CD4-positive, CD25-positive, alpha-beta regulatory T cell (primary cell): ENCODE measurements at regions not wholly inside any gene's neighbourhood (a gene's known extent, or its start where the extent isn't known, plus 50 kb on each side); places are given as distances from the start of the nearest gene placed in this dataset.

Source experiments
- ATAC-seq, 2 donors: fragments of 150-1000 bp; cut with Tn5 transposase; one replicate each; pipeline ENCODE4 v1.10.0; 2021; ENCODE audit warnings: low read depth in 2 of 2, moderate number of reproducible peaks in 2 of 2, moderate library complexity in 1 of 2
- DNase-seq, 3 donors: peaks; one replicate each; pipeline versions ENCODE4 v3.0.0 to v3.0.0-alpha.2; 2012 to 2022; ENCODE audit warnings: mixed read lengths in 1 of 3
- H3K27ac ChIP-seq: one replicate; pipeline ENCODE4 v1.7.0; 2013; ENCODE audit warnings: mild to moderate bottlenecking, low read length; ENCODE audit not compliant: insufficient read depth, poor library complexity, severe bottlenecking
- H3K27me3 ChIP-seq: one replicate; pipeline ENCODE4 v1.7.0; 2013; ENCODE audit warnings: low read length; ENCODE audit not compliant: control insufficient read depth, insufficient read depth
- H3K36me3 ChIP-seq: one replicate; pipeline ENCODE4 v1.7.0; 2013; ENCODE audit warnings: mild to moderate bottlenecking, low read length, moderate library complexity; ENCODE audit not compliant: control insufficient read depth, insufficient read depth
- H3K4me1 ChIP-seq: 2 replicates; pipeline ENCODE4 v1.7.0; 2013; ENCODE audit warnings: mild to moderate bottlenecking, low read length; ENCODE audit not compliant: insufficient read depth, control insufficient read depth, poor library complexity, severe bottlenecking
- H3K4me3 ChIP-seq: one replicate; pipeline ENCODE4 v1.7.0; 2013; ENCODE audit warnings: low read depth, mild to moderate bottlenecking, low read length, moderate library complexity
- H3K9me3 ChIP-seq, 2 experiments: 1 replicate in 1 of 2; 2 replicates in 1 of 2; pipeline ENCODE4 v1.7.0; 2013; ENCODE audit warnings: low read length in 2 of 2, mild to moderate bottlenecking in 1 of 2, moderate library complexity in 1 of 2; ENCODE audit not compliant: control insufficient read depth in 2 of 2
- H3K27ac Mint-ChIP-seq, 3 donors: one replicate each; pipeline ENCODE4 v1.8.0; 2020 to 2022; ENCODE audit warnings: mild to moderate bottlenecking in 3 of 3, mixed read lengths in 3 of 3, moderate library complexity in 2 of 3
- H3K27me3 Mint-ChIP-seq: one replicate; pipeline ENCODE4 v1.8.0; 2022; ENCODE audit warnings: mild to moderate bottlenecking, mixed read lengths
- H3K36me3 Mint-ChIP-seq: one replicate; pipeline ENCODE4 v1.8.0; 2020; ENCODE audit warnings: mixed read lengths
- H3K4me1 Mint-ChIP-seq, 4 donors: one replicate each; pipeline ENCODE4 v1.8.0; 2020 to 2022; ENCODE audit warnings: mixed read lengths in 4 of 4, mild to moderate bottlenecking in 1 of 4
- H3K4me3 Mint-ChIP-seq, 4 donors: one replicate each; pipeline ENCODE4 v1.8.0; 2020 to 2022; ENCODE audit warnings: mild to moderate bottlenecking in 4 of 4, mixed read lengths in 4 of 4, moderate library complexity in 3 of 4
- H3K9me3 Mint-ChIP-seq, 7 donors: one replicate each; pipeline ENCODE4 v1.8.0; 2020 to 2022; ENCODE audit warnings: mixed read lengths in 7 of 7, mild to moderate bottlenecking in 3 of 7, moderate library complexity in 2 of 7

GRCh38 chr11:27865105-27865504, 164.8 kb upstream of the BDNF start:
- no peak overlapping the region for H3K4me3 ChIP-seq
- H3K36me3 ChIP-seq, result no peaks in the 10 kb centered on the region
- DNase-seq, result no peak
- H3K27me3 ChIP-seq, result no peaks in the 10 kb centered on the region
- no peak for ATAC-seq
- H3K4me1 ChIP-seq, result no peaks in the 10 kb centered on the region
- H3K27ac ChIP-seq, result no peak overlapping the region
- H3K9me3 ChIP-seq, result no peaks in the 10 kb centered on the region
- Mint-ChIP-seq H3K27ac (no peak overlapping the region), H3K4me1 (no peaks in the 10 kb centered on the region), H3K4me3 (no peak overlapping the region), H3K36me3 (no peaks in the 10 kb centered on the region), H3K27me3 (no peaks in the 10 kb centered on the region), H3K9me3 (peaks cover 0 to 5% (median 2%) of the 10 kb centered on the region in 7 donors)

DNA sequence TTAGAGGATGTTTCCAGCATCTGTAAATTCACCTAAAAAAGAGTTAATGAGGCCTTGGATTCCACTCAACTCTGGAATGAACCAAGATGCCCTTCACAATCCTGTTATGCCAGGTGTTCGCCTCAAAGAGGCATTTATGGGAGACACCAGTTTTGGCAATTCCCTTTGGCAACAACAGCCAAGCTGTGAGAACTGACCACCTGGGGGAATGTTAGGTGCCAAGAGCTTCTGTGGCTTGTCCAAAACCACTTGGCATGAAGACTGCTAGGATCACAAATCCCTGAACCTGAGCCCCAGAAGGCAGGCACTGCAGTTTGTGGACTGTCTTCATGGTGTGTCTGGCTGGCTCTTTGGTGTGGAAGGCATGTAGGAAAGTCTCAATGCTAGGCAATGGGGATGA, 164.4 kb upstream of the BDNF start:
- H3K9me3 Mint-ChIP-seq, result peaks cover 0 to 6% (median 2%) of the 10 kb centered on the region in 7 donors
- H3K36me3 Mint-ChIP-seq, result no peaks in the 10 kb centered on the region
- Histone ChIP-seq H3K27me3 (no peaks in the 10 kb centered on the region), H3K9me3 (no peaks in the 10 kb centered on the region), H3K36me3 (no peaks in the 10 kb centered on the region), H3K4me1 (no peaks in the 10 kb centered on the region), H3K27ac (no peak overlapping the region), H3K4me3 (no peak overlapping the region)
- no peak for ATAC-seq
- no peak overlapping the region for H3K27ac Mint-ChIP-seq
- no peak for DNase-seq
- no peak overlapping the region for H3K4me3 Mint-ChIP-seq
- H3K27me3 Mint-ChIP-seq, result no peaks in the 10 kb centered on the region
- no peaks in the 10 kb centered on the region for H3K4me1 Mint-ChIP-seq

DNA sequence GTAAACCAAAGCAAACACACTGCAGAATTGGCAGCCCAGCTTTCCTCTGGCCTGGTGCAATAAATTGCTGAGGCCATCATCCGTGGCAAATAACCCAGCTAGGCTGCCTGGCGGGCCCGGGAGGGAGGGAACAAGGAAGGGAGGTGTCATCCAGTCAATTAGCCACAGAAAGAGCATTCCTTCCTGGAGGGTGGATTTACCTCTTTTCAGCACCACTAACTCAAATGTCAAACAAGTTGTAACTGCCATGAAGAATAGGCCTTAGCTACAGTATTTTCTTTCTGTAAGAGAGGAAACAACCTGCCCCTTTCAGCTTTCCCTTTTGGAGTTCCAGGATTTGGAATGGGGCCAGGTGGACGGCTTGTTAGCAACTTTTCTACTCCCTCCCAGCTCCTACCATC, 163.8 kb upstream of the BDNF start:
- H3K4me3 ChIP-seq, result no peak overlapping the region
- Mint-ChIP-seq H3K4me3 (no peak overlapping the region), H3K27me3 (no peaks in the 10 kb centered on the region), H3K4me1 (no peaks in the 10 kb centered on the region), H3K36me3 (no peaks in the 10 kb centered on the region), H3K9me3 (peaks cover 0 to 6% (median 2%) of the 10 kb centered on the region in 7 donors), H3K27ac (no peak overlapping the region)
- no peak for DNase-seq
- no peaks in the 10 kb centered on the region for H3K36me3 ChIP-seq
- no peak for ATAC-seq
- H3K27ac ChIP-seq, result no peak overlapping the region
- H3K4me1 ChIP-seq, result no peaks in the 10 kb centered on the region
- H3K27me3 ChIP-seq, result no peaks in the 10 kb centered on the region
- no peaks in the 10 kb centered on the region for H3K9me3 ChIP-seq

- H3K36me3 Mint-ChIP-seq, result no peaks in the 10 kb centered on the region
- no peaks in the 10 kb centered on the region for H3K4me1 Mint-ChIP-seq
- no peaks in the 10 kb centered on the region for H3K27me3 Mint-ChIP-seq
- ATAC-seq (no peak), DNase-seq (no peak)
- H3K9me3 Mint-ChIP-seq, result peaks cover 0 to 5% (median 2%) of the 10 kb centered on the region in 7 donors
- no peak overlapping the region for H3K27ac Mint-ChIP-seq
- no peak overlapping the region for H3K4me3 Mint-ChIP-seq
- Histone ChIP-seq H3K36me3 (no peaks in the 10 kb centered on the region), H3K9me3 (no peaks in the 10 kb centered on the region), H3K27ac (no peak overlapping the region), H3K27me3 (no peaks in the 10 kb centered on the region), H3K4me1 (no peaks in the 10 kb centered on the region), H3K4me3 (no peak overlapping the region)
Measured at GRCh38 chr11:27863637-27864036, 163.4 kb upstream of the BDNF start.

- DNase-seq, result no peak
Measured at GRCh38 chr11:27861706-27862430, 161.6 kb upstream of the BDNF start.

DNA sequence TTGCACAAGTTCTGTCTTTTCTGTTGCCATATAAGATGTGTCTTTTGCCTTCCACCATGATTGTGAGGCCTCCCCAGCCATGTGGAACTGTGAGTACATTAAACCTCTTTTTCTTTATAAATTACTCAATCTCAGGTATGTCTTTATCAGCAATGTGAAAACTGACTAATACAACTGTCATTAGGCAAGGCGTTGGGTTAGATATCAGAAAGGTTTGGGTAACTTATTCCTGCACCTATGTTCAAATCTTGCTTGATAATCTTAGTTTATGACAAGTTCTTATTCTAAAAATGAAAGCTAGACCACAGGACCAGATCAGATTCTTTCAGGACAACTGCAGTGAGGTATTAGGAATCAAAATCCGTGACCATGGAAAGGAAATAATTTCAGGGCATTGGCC, 160.6 kb upstream of the BDNF start:
- H3K27ac Mint-ChIP-seq, result no peak overlapping the region
- peaks cover 0 to 5% (median 0%) of the 10 kb centered on the region in 7 donors for H3K9me3 Mint-ChIP-seq

More at GRCh38 chr11:27861706-27862430, 161.6 kb upstream of the BDNF start:
- no peak overlapping the region for H3K27ac Mint-ChIP-seq
- no peaks in the 10 kb centered on the region for H3K27me3 Mint-ChIP-seq
- Histone ChIP-seq H3K27ac (no peak overlapping the region), H3K27me3 (no peaks in the 10 kb centered on the region), H3K4me3 (no peak overlapping the region), H3K9me3 (no peaks in the 10 kb centered on the region), H3K36me3 (no peaks in the 10 kb centered on the region), H3K4me1 (no peaks in the 10 kb centered on the region)
- H3K9me3 Mint-ChIP-seq, result peaks cover 0 to 5% (median under 1%) of the 10 kb centered on the region in 7 donors
- H3K4me1 Mint-ChIP-seq, result no peaks in the 10 kb centered on the region
- no peak overlapping the region for H3K4me3 Mint-ChIP-seq
- H3K36me3 Mint-ChIP-seq, result no peaks in the 10 kb centered on the region
- no peak for ATAC-seq

GRCh38 chr11:27858866-27859265, 158.6 kb upstream of the BDNF start:
- Mint-ChIP-seq H3K36me3 (no peaks in the 10 kb centered on the region), H3K4me3 (no peak overlapping the region), H3K9me3 (peaks cover 0 to 5% (median 0%) of the 10 kb centered on the region in 7 donors), H3K27ac (no peak overlapping the region), H3K4me1 (no peaks in the 10 kb centered on the region), H3K27me3 (no peaks in the 10 kb centered on the region)
- no peaks in the 10 kb centered on the region for H3K27me3 ChIP-seq
- no peak overlapping the region for H3K27ac ChIP-seq
- H3K4me1 ChIP-seq, result no peaks in the 10 kb centered on the region
- DNase-seq (no peak), ATAC-seq (no peak)
- no peaks in the 10 kb centered on the region for H3K9me3 ChIP-seq
- H3K4me3 ChIP-seq, result no peak overlapping the region
- no peaks in the 10 kb centered on the region for H3K36me3 ChIP-seq

More for the DNA sequence above, 160.6 kb upstream of the BDNF start:
- DNase-seq (no peak), ATAC-seq (no peak)
- no peak overlapping the region for H3K4me3 Mint-ChIP-seq
- no peaks in the 10 kb centered on the region for H3K27me3 Mint-ChIP-seq
- Histone ChIP-seq H3K4me3 (no peak overlapping the region), H3K4me1 (no peaks in the 10 kb centered on the region), H3K27me3 (no peaks in the 10 kb centered on the region), H3K27ac (no peak overlapping the region), H3K9me3 (no peaks in the 10 kb centered on the region), H3K36me3 (no peaks in the 10 kb centered on the region)
- H3K4me1 Mint-ChIP-seq, result no peaks in the 10 kb centered on the region
- no peaks in the 10 kb centered on the region for H3K36me3 Mint-ChIP-seq

- no peaks in the 10 kb centered on the region for H3K4me1 Mint-ChIP-seq
- H3K9me3 Mint-ChIP-seq, result peaks cover 0 to 6% (median 2%) of the 10 kb centered on the region in 7 donors
- DNase-seq (no peak), ATAC-seq (no peak)
- Histone ChIP-seq H3K36me3 (no peaks in the 10 kb centered on the region), H3K27me3 (no peaks in the 10 kb centered on the region), H3K4me1 (no peaks in the 10 kb centered on the region), H3K4me3 (no peak overlapping the region), H3K9me3 (no peaks in the 10 kb centered on the region), H3K27ac (no peak overlapping the region)
- H3K27ac Mint-ChIP-seq, result no peak overlapping the region
- no peaks in the 10 kb centered on the region for H3K36me3 Mint-ChIP-seq
- H3K4me3 Mint-ChIP-seq, result no peak overlapping the region
- H3K27me3 Mint-ChIP-seq, result no peaks in the 10 kb centered on the region
Measured at GRCh38 chr11:27857588-27857987, 157.3 kb upstream of the BDNF start.
